Right lobe of liver (tissue), 6 donors: ENCODE measurements at regions not wholly inside any gene's neighbourhood (a gene's known extent, or its start where the extent isn't known, plus 50 kb on each side); places are given as distances from the start of the nearest gene placed in this dataset.

Experiments used
- ATAC-seq, 4 donors: fragments of 200-7000 bp; cut with Tn5 transposase; one replicate each; pipeline ENCODE4 v1.9.1; 2020; ENCODE audit warnings: mild to moderate bottlenecking in 4 of 4, moderate library complexity in 4 of 4
- DNase-seq, 3 donors: peaks; one replicate each; pipeline ENCODE4 v3.0.0-alpha.2; 2020
- H3K27ac ChIP-seq, 3 donors: fragments of 200-600 bp; one replicate each; pipeline ENCODE4 v1.8.0; 2022
- H3K27me3 ChIP-seq, 2 donors: fragments of 200-600 bp; one replicate each; pipeline ENCODE4 v1.8.0; 2022
- H3K36me3 ChIP-seq, 4 donors: fragments of 200-600 bp; sonication (generic) in 1 of 4; one replicate each; pipeline versions ENCODE4 v1.5.1 to v1.8.0; 2017 to 2022; ENCODE audit warnings: control low read depth in 1 of 4
- H3K4me1 ChIP-seq, 4 donors: fragments of 200-600 bp; sonication (generic) in 1 of 4; one replicate each; pipeline versions ENCODE4 v1.5.1 to v1.8.0; 2017 to 2022; ENCODE audit warnings: control low read depth in 1 of 4
- H3K4me3 ChIP-seq, 3 donors: fragments of 200-600 bp; one replicate each; pipeline ENCODE4 v1.8.0; 2022
- H3K9me3 ChIP-seq, 4 donors: fragments of 200-600 bp; sonication (generic) in 1 of 4; one replicate each; pipeline versions ENCODE4 v1.5.1 to v1.8.0; 2017 to 2022; ENCODE audit warnings: control low read depth in 1 of 4
- CTCF ChIP-seq, 4 donors: fragments of 200-600 bp in 3 of 4; fragments of 450-650 bp in 1 of 4; IDR thresholded peaks; one replicate each; pipeline versions ENCODE4 v1.5.1 to v1.8.0; 2016 to 2022; ENCODE audit warnings: antibody characterized with exemption in 4 of 4, mild to moderate bottlenecking in 2 of 4
- POLR2A ChIP-seq: fragments of 450-650 bp; IDR thresholded peaks from one replicate; pipeline ENCODE4 v1.6.1; 2017; ENCODE audit warnings: antibody characterized with exemption, mild to moderate bottlenecking
- WGBS: methylation state at CpG from one replicate; pipeline ENCODE4 v1.1.6; 2018; ENCODE audit warnings: low coverage, low lambda C conversion rate; ENCODE audit not compliant: insufficient coverage; ENCODE audit errors: missing lambda C conversion rate; 5-methylcytosine and 5-hydroxymethylcytosine counted together
- intact Hi-C, 2 donors: fragments of 100-400 bp; cut with DNase I; formaldehyde crosslinking; loops; one replicate each; pipeline versions ENCODE4 v1.11.2 to v1.14.1; 2022
- donor health status: DM: no; HTN: yes; CAD: no.
- donor health status: DM: no; HTN: no; CAD: no.
- donor health status: DM: no; HTN: no; CAD: no.
- donor health status: DM: no; HTN: yes; CAD: no.
- donor health status: DM: no; HTN: yes; CAD: no.

GRCh38 chr15:36361351-36361870, 218.0 kb upstream of the CDIN1 start:
- Histone ChIP-seq H3K4me3 (no peak overlapping the region), H3K4me1 (no peaks in the 10 kb centered on the region), H3K36me3 (no peaks in the 10 kb centered on the region), H3K27me3 (no peaks in the 10 kb centered on the region), H3K9me3 (no peaks in the 10 kb centered on the region), H3K27ac (no peak overlapping the region)
- TF ChIP-seq POLR2A = no peak
- TF ChIP-seq CTCF (IDR thresholded peaks at IDR 0.05) = no peak
- DNase-seq (no peak), ATAC-seq (no peak)
- 47% methylated on average over 5 of the region's 5 CpGs for WGBS
- intact Hi-C loops = no loop called here

GRCh38 chr15:36362509-36362915, 216.9 kb upstream of the CDIN1 start:
- H3K9me3 ChIP-seq = no peaks in the 10 kb centered on the region
- no peak overlapping the region for H3K4me3 ChIP-seq
- DNase-seq = no peak
- H3K27ac ChIP-seq = no peak overlapping the region
- no peak for TF ChIP-seq POLR2A
- TF ChIP-seq CTCF (IDR thresholded peaks at IDR 0.05) = no peak
- WGBS = 76% methylated on average over 7 of the region's 7 CpGs
- H3K27me3 ChIP-seq = no peaks in the 10 kb centered on the region
- no peaks in the 10 kb centered on the region for H3K36me3 ChIP-seq
- intact Hi-C loops = no loop called here
- no peak for ATAC-seq
- H3K4me1 ChIP-seq = no peaks in the 10 kb centered on the region

- intact Hi-C loops = no loop called here
- no peak for ATAC-seq
- Histone ChIP-seq H3K4me1 (no peaks in the 10 kb centered on the region), H3K27me3 (no peaks in the 10 kb centered on the region), H3K27ac (no peak overlapping the region), H3K4me3 (no peak overlapping the region), H3K36me3 (no peaks in the 10 kb centered on the region), H3K9me3 (no peaks in the 10 kb centered on the region)
- TF ChIP-seq CTCF (IDR thresholded peaks at IDR 0.05) = no peak
- no peak for TF ChIP-seq POLR2A
- 30% methylated on average over 3 of the region's 4 CpGs for WGBS
- DNase-seq = no peak
These were observed 216.1 kb upstream of the CDIN1 start for GRCh38 chr15:36363335-36363734.

GRCh38 chr15:36364377-36364776, 215.0 kb upstream of the CDIN1 start:
- TF ChIP-seq CTCF (IDR thresholded peaks at IDR 0.05) (no peak), POLR2A (no peak)
- Histone ChIP-seq H3K4me3 (no peak overlapping the region), H3K4me1 (no peaks in the 10 kb centered on the region), H3K9me3 (no peaks in the 10 kb centered on the region), H3K36me3 (no peaks in the 10 kb centered on the region), H3K27me3 (no peaks in the 10 kb centered on the region), H3K27ac (no peak overlapping the region)
- ATAC-seq (no peak), DNase-seq (no peak)
- intact Hi-C loops = no loop called here
- 55% methylated on average over 3 of the region's 3 CpGs for WGBS

GRCh38 chr15:36365963-36366362, 213.5 kb upstream of the CDIN1 start:
- H3K36me3 ChIP-seq = no peaks in the 10 kb centered on the region
- no peak overlapping the region for H3K27ac ChIP-seq
- WGBS = 21% methylated on average over 2 of the region's 2 CpGs
- H3K27me3 ChIP-seq = no peaks in the 10 kb centered on the region
- ATAC-seq (no peak), DNase-seq (no peak)
- no peaks in the 10 kb centered on the region for H3K9me3 ChIP-seq
- H3K4me3 ChIP-seq = no peak overlapping the region
- H3K4me1 ChIP-seq = no peaks in the 10 kb centered on the region
- no peak for TF ChIP-seq POLR2A
- no peak for TF ChIP-seq CTCF (IDR thresholded peaks at IDR 0.05)
- intact Hi-C loops = no loop called here
